ENCODE measurements at regions not wholly inside any gene's neighbourhood (a gene's known extent, or its start where the extent isn't known, plus 50 kb on each side); places are given as distances from the start of the nearest gene placed in this dataset.

GRCh38 chr3:144462337-144462736 is 490.7 kb downstream of the DIPK2A start:
- TF ChIP-seq CTCF (IDR thresholded peaks at IDR 0.05): no peak
- TF ChIP-seq POLR2A (IDR thresholded peaks at IDR 0.05): no peak

Data from body of pancreas (tissue), 4 donors.